Peyer's patch (tissue), 4 donors: ENCODE measurements at regions not wholly inside any gene's neighbourhood (a gene's known extent, or its start where the extent isn't known, plus 50 kb on each side); places are given as distances from the start of the nearest gene placed in this dataset.

Experiments
- DNase-seq, 3 donors: peaks; one replicate each; pipeline ENCODE4 v3.0.0-alpha.2; 2017 to 2019
- H3K27ac ChIP-seq, 4 donors: fragments of 200-600 bp; sonication (generic); one replicate each; pipeline ENCODE4 v1.5.1; 2016 to 2019
- H3K27me3 ChIP-seq, 2 donors: fragments of 200-600 bp; sonication (generic); one replicate each; pipeline ENCODE4 v1.5.1; 2019
- H3K36me3 ChIP-seq, 3 donors: fragments of 200-600 bp; sonication (generic); one replicate each; pipeline ENCODE4 v1.5.1; 2016 to 2019
- H3K4me1 ChIP-seq, 4 donors: fragments of 200-600 bp; sonication (generic); one replicate each; pipeline ENCODE4 v1.5.1; 2016 to 2019
- H3K4me3 ChIP-seq, 4 donors: fragments of 200-600 bp; sonication (generic); 1 replicate in 3 of 4; 2 replicates in 1 of 4; pipeline ENCODE4 v1.5.1; 2016 to 2019; ENCODE audit warnings: mild to moderate bottlenecking in 1 of 4
- H3K9me3 ChIP-seq, 4 donors: fragments of 200-600 bp; sonication (generic); one replicate each; pipeline ENCODE4 v1.5.1; 2016 to 2019; ENCODE audit warnings: mild to moderate bottlenecking in 1 of 4
- CTCF ChIP-seq, 6 experiments: fragments of 450-650 bp in 4 of 6; fragments of 200-600 bp in 2 of 6; sonication (generic) in 1 of 6; IDR thresholded peaks; one replicate each; pipeline ENCODE4 v1.5.1; 2017 to 2019; ENCODE audit warnings: antibody characterized with exemption in 6 of 6, mild to moderate bottlenecking in 3 of 6, moderate library complexity in 1 of 6
- POLR2A ChIP-seq, 2 donors: fragments of 450-650 bp; IDR thresholded peaks; one replicate each; pipeline ENCODE4 v1.5.1; 2017; ENCODE audit warnings: antibody characterized with exemption in 2 of 2, mild to moderate bottlenecking in 2 of 2, moderate library complexity in 2 of 2
- small RNA-seq, 2 donors: library from RNA; depleted of rRNA; stranded (forward); fragments of <200 nt; gene quantifications; one replicate each; pipeline ENCODE3, GENCODE V24; 2016

DNA sequence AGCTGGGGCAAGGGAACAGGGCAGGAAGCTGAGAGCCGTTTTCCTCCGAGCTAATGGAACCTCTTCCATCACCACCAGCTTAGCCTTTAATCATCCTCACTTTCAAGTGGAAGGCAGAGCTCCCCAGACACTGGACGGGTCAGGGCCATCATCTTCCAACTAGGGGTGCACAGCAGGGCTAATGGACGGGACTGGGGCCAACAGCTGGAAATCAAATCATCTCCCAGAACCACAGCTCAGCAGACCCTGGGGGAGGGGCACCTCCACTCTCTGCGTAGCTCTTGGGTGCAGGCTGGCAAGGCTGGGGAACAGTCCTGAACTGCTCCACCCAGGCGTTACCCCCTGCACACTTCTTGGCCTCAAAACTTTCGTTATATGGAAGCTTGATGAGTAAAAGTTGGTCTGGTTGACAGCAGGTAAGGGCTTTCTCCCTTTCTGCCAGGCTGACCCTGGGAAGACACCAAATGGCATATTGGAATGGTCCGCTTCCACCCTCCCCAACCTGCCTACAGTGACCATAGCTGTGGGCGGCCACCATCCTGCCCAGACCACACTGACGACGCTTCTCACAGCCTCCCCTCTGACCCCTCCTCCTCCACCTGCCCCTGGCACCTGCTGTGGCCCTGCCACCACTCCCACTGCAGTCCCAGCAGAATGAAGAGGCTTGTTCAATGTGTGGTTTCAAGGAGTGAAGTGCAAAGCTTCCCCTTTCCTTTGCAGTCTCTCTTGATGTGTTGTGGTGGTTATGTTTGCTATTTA, 51.7 kb upstream of the RET start:
- no peak overlapping the region for H3K27ac ChIP-seq
- H3K4me1 ChIP-seq = no peaks in the 10 kb centered on the region
- no peaks in the 10 kb centered on the region for H3K9me3 ChIP-seq
- DNase-seq = no peak
- no peak for TF ChIP-seq POLR2A (IDR thresholded peaks at IDR 0.05)
- no peak for TF ChIP-seq CTCF (IDR thresholded peaks at IDR 0.05)
- H3K4me3 ChIP-seq = no peak overlapping the region
- no peaks in the 10 kb centered on the region for H3K27me3 ChIP-seq
- no peaks in the 10 kb centered on the region for H3K36me3 ChIP-seq

DNA sequence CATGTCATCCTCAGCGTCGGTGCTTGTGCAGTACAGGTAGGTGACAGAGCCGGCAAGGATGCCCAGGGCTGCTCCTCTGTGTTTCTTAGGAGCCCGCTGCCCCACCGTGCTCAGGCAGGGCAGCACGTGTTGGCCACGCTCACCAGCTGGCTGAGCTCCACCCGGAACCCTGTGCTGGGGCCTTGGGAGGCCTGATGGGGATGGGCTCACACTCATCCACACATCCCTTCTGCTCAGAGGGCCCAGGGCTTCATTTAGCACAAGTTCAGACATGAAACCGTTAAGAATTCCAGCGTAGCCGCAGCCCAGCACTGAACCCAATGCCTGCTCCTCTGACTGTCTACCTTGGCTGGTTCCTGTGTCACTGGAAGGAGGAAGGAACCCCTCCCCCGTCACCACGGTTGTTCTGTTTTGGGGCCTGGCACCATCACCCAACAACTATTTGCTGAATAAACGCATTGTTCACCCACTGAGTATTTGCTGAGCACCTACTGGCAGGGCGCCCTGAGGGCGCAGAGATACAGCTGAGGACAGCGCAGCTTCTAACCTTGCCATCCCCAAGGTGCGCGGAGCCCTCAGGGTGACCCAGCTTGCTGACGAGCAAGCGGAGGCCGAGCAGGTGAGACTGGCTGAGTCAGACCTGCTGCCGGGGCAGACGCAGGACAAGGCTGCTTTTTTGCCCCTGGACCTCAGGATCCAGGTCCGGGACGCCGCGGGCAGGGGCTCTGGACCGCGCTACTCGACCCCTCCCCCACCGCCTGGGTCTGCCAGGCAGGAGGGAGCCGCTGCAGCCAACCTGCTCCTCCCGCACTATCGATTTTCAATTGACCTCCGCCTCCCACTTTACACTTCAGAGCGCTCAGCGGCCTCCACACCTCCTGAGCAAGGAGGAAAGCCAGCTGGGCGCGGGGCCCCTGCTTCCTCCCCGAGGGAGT, 50.6 kb upstream of the RET start:
- no peak for DNase-seq
- no peak overlapping the region for H3K4me3 ChIP-seq
- H3K27me3 ChIP-seq = no peaks in the 10 kb centered on the region
- H3K27ac ChIP-seq = no peak overlapping the region
- no peaks in the 10 kb centered on the region for H3K4me1 ChIP-seq
- H3K9me3 ChIP-seq = no peaks in the 10 kb centered on the region
- no peaks in the 10 kb centered on the region for H3K36me3 ChIP-seq
- TF ChIP-seq CTCF (IDR thresholded peaks at IDR 0.05) = no peak
- TF ChIP-seq POLR2A (IDR thresholded peaks at IDR 0.05) = no peak

Small RNA genes lying in the stretch of these regions (small RNA-seq; reads per million reads assigned to genes)
- 0 reads per million in 2 donors for gene MIR5100
